ENCODE measurements at regions not wholly inside any gene's neighbourhood (a gene's known extent, or its start where the extent isn't known, plus 50 kb on each side); places are given as distances from the start of the nearest gene placed in this dataset.
"Not testable (repeated sequence)": the region's sequence is repeated elsewhere in the genome, so short reads cannot be mapped to it uniquely, and the experiment has no call there.

DNA sequence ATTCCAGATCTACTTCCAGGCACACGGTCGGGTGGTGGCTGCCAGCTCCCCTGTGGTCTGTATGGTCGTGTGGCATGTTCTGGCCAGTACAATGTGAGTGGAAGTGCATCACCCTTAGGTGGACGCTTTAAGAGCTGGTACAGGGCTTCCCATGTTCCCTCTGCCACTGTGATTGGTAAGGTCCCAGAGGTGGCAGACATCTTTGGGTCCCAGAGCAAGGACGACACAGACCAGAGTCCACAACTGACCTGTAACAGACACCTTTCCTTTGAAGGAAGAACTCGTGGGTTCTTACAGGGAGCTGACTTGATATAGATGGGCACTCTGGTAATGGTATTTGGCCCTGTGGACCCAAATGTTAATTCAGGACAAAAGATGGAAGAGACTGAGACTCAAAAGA is 90.0 kb upstream of the GDNF start:
- no peaks in the 10 kb centered on the region for H3K36me3 ChIP-seq (ENCODE audit: control insufficient read depth, insufficient read depth, low read length)
- no peaks in the 10 kb centered on the region for H3K9me3 ChIP-seq (ENCODE audit: control insufficient read depth, insufficient read depth, low read depth, low read length)
- intact Hi-C loops (cut with micrococcal nuclease; ENCODE audit: unreplicated experiment) (no loop called here), in situ Hi-C loops (cut with HindIII; ENCODE audit: low pct_unique_long_range_greater_than_20kb, low sequenced_read_pairs) (no loop called here)
- POLR2A ChIA-PET: no interaction called here
- DNase-seq (ENCODE audit: low read depth, low spot score) (no peak), ATAC-seq (no peak)
- no peaks in the 10 kb centered on the region for H3K4me1 ChIP-seq (ENCODE audit: control insufficient read depth, insufficient read depth, low read length)
- no peak overlapping the region for H3K4me3 ChIP-seq (ENCODE audit: low read depth in 2 of 2, low read length in 2 of 2)
- H3K27ac ChIP-seq (ENCODE audit: low read length): no peak overlapping the region
- CTCF ChIA-PET: no interaction called here
- BruUV-seq (replicated peaks): no TSS peak
- peaks cover 11% of the 10 kb centered on the region for H3K27me3 ChIP-seq (ENCODE audit: control insufficient read depth, insufficient read depth, low read length)
- no peak for TF ChIP-seq POLR2AphosphoS5 (IDR thresholded peaks at IDR 0.05; ENCODE audit: low read depth, low read length)
- no peak for TF ChIP-seq SIN3A (IDR thresholded peaks at IDR 0.05; ENCODE audit: borderline replicate concordance, insufficient read depth, low read depth, low read length)
- TF ChIP-seq TCF7L2 (IDR thresholded peaks at IDR 0.05; ENCODE audit: low read depth, low read length): no peak
- TF ChIP-seq, protein P1, sequence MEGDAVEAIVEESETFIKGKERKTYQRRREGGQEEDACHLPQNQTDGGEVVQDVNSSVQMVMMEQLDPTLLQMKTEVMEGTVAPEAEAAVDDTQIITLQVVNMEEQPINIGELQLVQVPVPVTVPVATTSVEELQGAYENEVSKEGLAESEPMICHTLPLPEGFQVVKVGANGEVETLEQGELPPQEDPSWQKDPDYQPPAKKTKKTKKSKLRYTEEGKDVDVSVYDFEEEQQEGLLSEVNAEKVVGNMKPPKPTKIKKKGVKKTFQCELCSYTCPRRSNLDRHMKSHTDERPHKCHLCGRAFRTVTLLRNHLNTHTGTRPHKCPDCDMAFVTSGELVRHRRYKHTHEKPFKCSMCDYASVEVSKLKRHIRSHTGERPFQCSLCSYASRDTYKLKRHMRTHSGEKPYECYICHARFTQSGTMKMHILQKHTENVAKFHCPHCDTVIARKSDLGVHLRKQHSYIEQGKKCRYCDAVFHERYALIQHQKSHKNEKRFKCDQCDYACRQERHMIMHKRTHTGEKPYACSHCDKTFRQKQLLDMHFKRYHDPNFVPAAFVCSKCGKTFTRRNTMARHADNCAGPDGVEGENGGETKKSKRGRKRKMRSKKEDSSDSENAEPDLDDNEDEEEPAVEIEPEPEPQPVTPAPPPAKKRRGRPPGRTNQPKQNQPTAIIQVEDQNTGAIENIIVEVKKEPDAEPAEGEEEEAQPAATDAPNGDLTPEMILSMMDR (IDR thresholded peaks at IDR 0.05): no peak
- TF ChIP-seq, protein P2, sequence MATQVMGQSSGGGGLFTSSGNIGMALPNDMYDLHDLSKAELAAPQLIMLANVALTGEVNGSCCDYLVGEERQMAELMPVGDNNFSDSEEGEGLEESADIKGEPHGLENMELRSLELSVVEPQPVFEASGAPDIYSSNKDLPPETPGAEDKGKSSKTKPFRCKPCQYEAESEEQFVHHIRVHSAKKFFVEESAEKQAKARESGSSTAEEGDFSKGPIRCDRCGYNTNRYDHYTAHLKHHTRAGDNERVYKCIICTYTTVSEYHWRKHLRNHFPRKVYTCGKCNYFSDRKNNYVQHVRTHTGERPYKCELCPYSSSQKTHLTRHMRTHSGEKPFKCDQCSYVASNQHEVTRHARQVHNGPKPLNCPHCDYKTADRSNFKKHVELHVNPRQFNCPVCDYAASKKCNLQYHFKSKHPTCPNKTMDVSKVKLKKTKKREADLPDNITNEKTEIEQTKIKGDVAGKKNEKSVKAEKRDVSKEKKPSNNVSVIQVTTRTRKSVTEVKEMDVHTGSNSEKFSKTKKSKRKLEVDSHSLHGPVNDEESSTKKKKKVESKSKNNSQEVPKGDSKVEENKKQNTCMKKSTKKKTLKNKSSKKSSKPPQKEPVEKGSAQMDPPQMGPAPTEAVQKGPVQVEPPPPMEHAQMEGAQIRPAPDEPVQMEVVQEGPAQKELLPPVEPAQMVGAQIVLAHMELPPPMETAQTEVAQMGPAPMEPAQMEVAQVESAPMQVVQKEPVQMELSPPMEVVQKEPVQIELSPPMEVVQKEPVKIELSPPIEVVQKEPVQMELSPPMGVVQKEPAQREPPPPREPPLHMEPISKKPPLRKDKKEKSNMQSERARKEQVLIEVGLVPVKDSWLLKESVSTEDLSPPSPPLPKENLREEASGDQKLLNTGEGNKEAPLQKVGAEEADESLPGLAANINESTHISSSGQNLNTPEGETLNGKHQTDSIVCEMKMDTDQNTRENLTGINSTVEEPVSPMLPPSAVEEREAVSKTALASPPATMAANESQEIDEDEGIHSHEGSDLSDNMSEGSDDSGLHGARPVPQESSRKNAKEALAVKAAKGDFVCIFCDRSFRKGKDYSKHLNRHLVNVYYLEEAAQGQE (IDR thresholded peaks at IDR 0.05; ENCODE audit: insufficient read depth in 1 of 2, low read depth in 2 of 2, low read length in 1 of 2): no peak

DNA sequence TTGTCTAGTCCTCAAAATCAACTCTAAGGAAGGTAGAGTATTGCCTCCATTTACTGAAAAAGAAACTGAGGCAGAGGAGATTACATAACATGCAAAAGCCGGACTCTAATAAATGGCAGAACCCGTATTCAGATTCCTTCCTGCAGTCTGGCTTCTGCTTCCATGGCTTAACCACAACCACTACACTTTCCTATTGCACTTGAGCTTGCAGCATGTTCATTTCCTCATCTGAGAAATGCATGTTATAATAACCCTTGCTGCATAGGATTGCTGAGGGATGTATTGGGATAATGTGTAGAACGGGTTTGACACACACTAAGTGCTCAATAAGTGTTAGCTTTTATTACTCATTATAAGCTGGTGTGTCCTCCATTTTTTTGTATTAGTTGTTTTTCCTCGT is 87.9 kb upstream of the GDNF start:
- intact Hi-C loops (cut with micrococcal nuclease; ENCODE audit: unreplicated experiment); H3K27ac ChIP-seq (ENCODE audit: low read length); in situ Hi-C loops (cut with HindIII; ENCODE audit: low pct_unique_long_range_greater_than_20kb, low sequenced_read_pairs); H3K36me3 ChIP-seq (ENCODE audit: control insufficient read depth, insufficient read depth, low read length); H3K4me3 ChIP-seq (ENCODE audit: low read depth in 2 of 2, low read length in 2 of 2); H3K4me1 ChIP-seq (ENCODE audit: control insufficient read depth, insufficient read depth, low read length); ATAC-seq; POLR2A ChIA-PET; CTCF ChIA-PET; H3K9me3 ChIP-seq (ENCODE audit: control insufficient read depth, insufficient read depth, low read depth, low read length); BruUV-seq (replicated peaks); DNase-seq (ENCODE audit: low read depth, low spot score): not testable (repeated sequence)
- H3K27me3 ChIP-seq (ENCODE audit: control insufficient read depth, insufficient read depth, low read length): peaks cover 13% of the 10 kb centered on the region

DNA sequence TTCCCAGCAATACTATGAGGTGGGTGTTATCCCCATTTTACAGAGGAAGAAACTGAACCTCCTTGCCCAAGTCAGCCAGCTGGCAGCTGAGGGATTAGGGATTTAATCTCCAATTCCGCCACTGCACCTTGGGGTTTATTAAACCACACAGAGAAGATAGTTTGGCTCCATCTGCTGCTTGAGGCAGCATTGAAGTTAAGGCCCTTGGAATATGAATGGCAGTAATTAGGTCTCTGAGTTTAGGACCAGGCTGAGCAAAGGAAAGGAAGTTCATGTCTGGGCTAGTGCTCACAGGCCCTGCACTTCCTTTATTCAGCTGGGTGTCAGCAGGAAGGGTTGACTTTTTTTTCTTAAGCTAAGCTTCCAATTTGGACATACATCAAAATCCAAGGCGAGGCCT is 86.9 kb upstream of the GDNF start:
- CTCF ChIA-PET: no interaction called here
- DNase-seq (ENCODE audit: low read depth, low spot score) (no peak), ATAC-seq (no peak)
- H3K36me3 ChIP-seq (ENCODE audit: control insufficient read depth, insufficient read depth, low read length): no peaks in the 10 kb centered on the region
- peaks cover 12% of the 10 kb centered on the region for H3K27me3 ChIP-seq (ENCODE audit: control insufficient read depth, insufficient read depth, low read length)
- TF ChIP-seq TCF7L2 (IDR thresholded peaks at IDR 0.05; ENCODE audit: low read depth, low read length) (no peak), POLR2AphosphoS5 (IDR thresholded peaks at IDR 0.05; ENCODE audit: low read depth, low read length) (no peak), SIN3A (IDR thresholded peaks at IDR 0.05; ENCODE audit: borderline replicate concordance, insufficient read depth, low read depth, low read length) (no peak)
- TF ChIP-seq, protein P1 (IDR thresholded peaks at IDR 0.05): no peak
- TF ChIP-seq, protein P2 (IDR thresholded peaks at IDR 0.05; ENCODE audit: insufficient read depth in 1 of 2, low read depth in 2 of 2, low read length in 1 of 2): no peak
- BruUV-seq (replicated peaks): no TSS peak
- in situ Hi-C loops (cut with HindIII; ENCODE audit: low pct_unique_long_range_greater_than_20kb, low sequenced_read_pairs): no loop called here
- H3K4me1 ChIP-seq (ENCODE audit: control insufficient read depth, insufficient read depth, low read length): no peaks in the 10 kb centered on the region
- POLR2A ChIA-PET: no interaction called here
- no peak overlapping the region for H3K27ac ChIP-seq (ENCODE audit: low read length)
- no peak overlapping the region for H3K4me3 ChIP-seq (ENCODE audit: low read depth in 2 of 2, low read length in 2 of 2)
- no peaks in the 10 kb centered on the region for H3K9me3 ChIP-seq (ENCODE audit: control insufficient read depth, insufficient read depth, low read depth, low read length)
- intact Hi-C loops (cut with micrococcal nuclease; ENCODE audit: unreplicated experiment): no loop called here
